ENCODE measurements at regions not wholly inside any gene's neighbourhood (a gene's known extent, or its start where the extent isn't known, plus 50 kb on each side); places are given as distances from the start of the nearest gene placed in this dataset.

DNA sequence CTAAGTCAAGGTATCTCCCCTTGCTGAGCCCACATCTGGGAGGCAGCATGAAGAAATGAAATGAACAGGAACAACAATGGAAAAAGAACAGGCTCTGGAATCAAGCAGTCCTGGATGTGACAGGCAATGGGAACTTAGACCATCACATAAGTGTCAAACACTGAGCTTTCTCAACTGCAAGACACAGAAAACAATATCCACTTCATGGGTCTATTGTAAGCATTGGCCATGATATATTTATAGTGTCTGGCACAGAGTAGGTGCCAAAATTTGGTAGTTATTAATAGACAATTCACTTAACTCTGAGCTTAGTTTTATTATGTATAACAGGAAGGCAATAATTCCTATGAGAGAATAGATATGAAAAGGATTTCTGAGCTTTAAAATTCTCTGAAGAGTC, 64.1 kb upstream of the ATP1B1 start:
- TF ChIP-seq, protein P1, sequence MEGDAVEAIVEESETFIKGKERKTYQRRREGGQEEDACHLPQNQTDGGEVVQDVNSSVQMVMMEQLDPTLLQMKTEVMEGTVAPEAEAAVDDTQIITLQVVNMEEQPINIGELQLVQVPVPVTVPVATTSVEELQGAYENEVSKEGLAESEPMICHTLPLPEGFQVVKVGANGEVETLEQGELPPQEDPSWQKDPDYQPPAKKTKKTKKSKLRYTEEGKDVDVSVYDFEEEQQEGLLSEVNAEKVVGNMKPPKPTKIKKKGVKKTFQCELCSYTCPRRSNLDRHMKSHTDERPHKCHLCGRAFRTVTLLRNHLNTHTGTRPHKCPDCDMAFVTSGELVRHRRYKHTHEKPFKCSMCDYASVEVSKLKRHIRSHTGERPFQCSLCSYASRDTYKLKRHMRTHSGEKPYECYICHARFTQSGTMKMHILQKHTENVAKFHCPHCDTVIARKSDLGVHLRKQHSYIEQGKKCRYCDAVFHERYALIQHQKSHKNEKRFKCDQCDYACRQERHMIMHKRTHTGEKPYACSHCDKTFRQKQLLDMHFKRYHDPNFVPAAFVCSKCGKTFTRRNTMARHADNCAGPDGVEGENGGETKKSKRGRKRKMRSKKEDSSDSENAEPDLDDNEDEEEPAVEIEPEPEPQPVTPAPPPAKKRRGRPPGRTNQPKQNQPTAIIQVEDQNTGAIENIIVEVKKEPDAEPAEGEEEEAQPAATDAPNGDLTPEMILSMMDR (conservative IDR thresholded peaks at IDR 0.05; ENCODE audit: control insufficient read depth, insufficient read depth, low read depth, low read length), result no peak
- no peak for DNase-seq (ENCODE audit: low read depth)

DNA sequence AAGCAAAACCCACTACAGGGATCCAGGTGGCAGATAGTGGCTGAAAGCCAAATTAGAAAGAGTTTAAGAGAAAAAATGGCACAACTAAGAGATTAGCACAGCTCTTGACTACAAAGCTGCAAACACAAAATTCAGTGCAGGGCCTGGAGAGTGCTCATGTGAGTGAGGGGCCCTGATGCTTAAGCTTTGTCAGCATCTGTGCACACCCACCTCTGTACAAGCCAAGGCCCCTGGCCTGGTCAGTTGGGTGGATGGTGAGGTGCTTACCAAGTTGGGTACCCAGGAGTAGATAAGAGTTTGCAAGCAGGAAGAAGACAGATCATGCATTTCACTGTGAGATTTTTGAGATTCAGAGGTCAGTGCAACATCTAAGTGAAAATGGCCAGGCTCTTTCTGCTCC, 62.7 kb upstream of the ATP1B1 start:
- H3K4me3 ChIP-seq (ENCODE audit: control insufficient read depth, low read depth, low read length), result no peak overlapping the region
- DNase-seq (ENCODE audit: low read depth), result no peak

More for the DNA sequence above, 64.1 kb upstream of the ATP1B1 start:
- H3K4me3 ChIP-seq (ENCODE audit: control insufficient read depth, low read depth, low read length), result no peak overlapping the region

DNA sequence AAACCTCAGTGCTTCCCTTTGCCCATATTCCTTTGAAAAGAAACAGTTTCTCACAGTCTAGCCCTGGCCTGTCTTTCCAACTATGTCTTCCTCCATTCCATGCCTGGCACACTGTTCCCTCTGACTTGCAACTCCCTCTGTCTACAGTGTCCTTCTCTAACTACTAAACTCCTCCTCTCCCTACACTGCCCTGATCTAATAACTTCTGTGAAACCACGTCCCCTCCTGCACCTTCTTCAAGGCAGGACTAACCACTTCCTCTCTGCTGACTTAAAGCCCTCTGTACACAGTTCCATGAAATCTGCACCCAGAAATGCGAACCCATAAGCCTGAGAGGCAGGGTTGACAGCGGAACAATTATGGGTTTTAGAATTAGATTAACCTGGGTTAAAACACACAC, 62.2 kb upstream of the ATP1B1 start:
- TF ChIP-seq, protein P1 (conservative IDR thresholded peaks at IDR 0.05; ENCODE audit: control insufficient read depth, insufficient read depth, low read depth, low read length), result no peak
- no peak for DNase-seq (ENCODE audit: low read depth)
- H3K4me3 ChIP-seq (ENCODE audit: control insufficient read depth, low read depth, low read length), result no peak overlapping the region

More for the DNA sequence above, 62.7 kb upstream of the ATP1B1 start:
- TF ChIP-seq, protein P1 (conservative IDR thresholded peaks at IDR 0.05; ENCODE audit: control insufficient read depth, insufficient read depth, low read depth, low read length), result no peak

DNA sequence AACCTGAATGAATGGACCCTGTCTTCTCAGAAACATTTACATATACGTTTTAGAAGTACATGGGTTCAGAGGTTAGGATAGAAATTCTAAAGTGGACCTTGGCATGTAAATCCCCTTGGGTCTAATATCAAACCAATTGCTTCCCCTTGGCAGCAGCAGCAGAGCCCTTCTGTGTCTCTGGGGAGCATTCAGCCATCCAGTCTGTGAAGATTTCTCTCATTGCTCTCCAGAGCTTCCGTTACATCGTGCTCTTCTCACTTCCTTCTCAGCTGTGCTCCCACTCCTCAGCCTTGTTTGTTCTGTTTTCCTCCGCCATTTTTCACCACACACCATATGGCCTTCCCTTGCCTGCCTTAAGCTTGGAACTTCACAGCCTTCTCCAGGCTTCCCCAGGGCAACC, 61.5 kb upstream of the ATP1B1 start:
- H3K4me3 ChIP-seq (ENCODE audit: control insufficient read depth, low read depth, low read length), result no peak overlapping the region
- no peak for DNase-seq (ENCODE audit: low read depth)
- TF ChIP-seq, protein P1 (conservative IDR thresholded peaks at IDR 0.05; ENCODE audit: control insufficient read depth, insufficient read depth, low read depth, low read length), result no peak

DNA sequence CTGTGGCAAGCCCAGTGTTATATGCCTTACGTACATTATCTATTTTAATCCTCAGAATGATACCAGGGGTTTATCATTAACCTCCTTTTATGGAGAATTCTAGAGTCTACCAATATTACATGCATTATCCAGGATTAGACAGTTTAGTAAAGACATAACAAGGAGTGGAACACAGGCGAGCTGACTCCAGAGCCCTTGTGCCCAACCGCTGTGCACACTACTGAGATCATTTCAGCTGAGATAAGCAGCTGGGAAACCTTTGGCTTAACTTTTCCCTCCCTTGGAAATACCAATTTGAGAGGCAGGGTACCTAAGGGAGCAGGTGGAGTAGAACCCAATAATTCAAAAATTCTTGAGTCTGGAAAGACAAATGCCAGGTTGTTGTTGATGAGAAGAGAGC, 59.8 kb upstream of the ATP1B1 start:
- TF ChIP-seq, protein P1 (conservative IDR thresholded peaks at IDR 0.05; ENCODE audit: control insufficient read depth, insufficient read depth, low read depth, low read length), result no peak
- no peak for DNase-seq (ENCODE audit: low read depth)
- H3K4me3 ChIP-seq (ENCODE audit: control insufficient read depth, low read depth, low read length), result no peak overlapping the region

DNA sequence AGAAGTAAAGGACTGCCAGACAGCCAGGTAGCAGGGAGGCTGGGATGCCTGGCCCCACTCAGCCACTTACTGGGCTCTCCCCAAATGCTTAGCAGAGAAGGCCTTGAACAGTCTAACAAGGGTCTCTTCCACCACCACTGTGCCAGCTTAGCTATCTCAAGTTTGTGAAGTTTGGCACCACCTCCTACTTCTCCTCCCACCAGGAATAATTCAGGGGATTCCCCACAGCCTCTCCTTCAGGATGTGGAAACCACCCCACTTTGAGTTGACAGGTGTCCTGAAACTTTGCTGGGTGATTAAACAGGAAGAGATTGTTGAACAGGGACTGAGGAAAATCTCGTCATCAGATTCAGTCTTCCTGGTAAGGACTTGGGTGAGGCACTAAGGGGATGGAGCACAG, 59.4 kb upstream of the ATP1B1 start:
- no peak for DNase-seq (ENCODE audit: low read depth)
- TF ChIP-seq, protein P1 (conservative IDR thresholded peaks at IDR 0.05; ENCODE audit: control insufficient read depth, insufficient read depth, low read depth, low read length), result no peak

DNA sequence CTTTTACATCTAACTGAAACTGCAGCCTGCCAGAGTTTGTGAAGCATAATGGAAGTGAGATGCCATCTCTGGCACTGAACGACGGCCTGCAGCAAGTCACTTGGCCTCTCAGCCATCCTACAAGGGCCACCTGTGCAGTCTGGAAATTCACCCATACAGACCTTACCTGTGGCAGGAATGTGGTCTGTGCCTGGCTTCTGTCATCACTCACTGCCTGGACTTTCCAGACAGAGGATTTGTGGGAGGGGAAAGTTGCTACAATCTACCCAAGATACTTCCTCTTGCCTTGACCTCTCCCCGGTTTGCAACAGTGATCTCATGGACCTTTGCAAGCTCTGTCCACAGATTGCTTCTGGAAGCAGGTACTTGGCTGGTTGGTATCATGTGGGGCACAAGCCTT, 58.4 kb upstream of the ATP1B1 start:
- H3K4me3 ChIP-seq (ENCODE audit: control insufficient read depth, low read depth, low read length), result no peak overlapping the region
- no peak for DNase-seq (ENCODE audit: low read depth)
- TF ChIP-seq, protein P1 (conservative IDR thresholded peaks at IDR 0.05; ENCODE audit: control insufficient read depth, insufficient read depth, low read depth, low read length), result no peak

More for the DNA sequence above, 59.4 kb upstream of the ATP1B1 start:
- no peak overlapping the region for H3K4me3 ChIP-seq (ENCODE audit: control insufficient read depth, low read depth, low read length)
